ENCODE measurements at regions not wholly inside any gene's neighbourhood (a gene's known extent, or its start where the extent isn't known, plus 50 kb on each side); places are given as distances from the start of the nearest gene placed in this dataset.

DNA sequence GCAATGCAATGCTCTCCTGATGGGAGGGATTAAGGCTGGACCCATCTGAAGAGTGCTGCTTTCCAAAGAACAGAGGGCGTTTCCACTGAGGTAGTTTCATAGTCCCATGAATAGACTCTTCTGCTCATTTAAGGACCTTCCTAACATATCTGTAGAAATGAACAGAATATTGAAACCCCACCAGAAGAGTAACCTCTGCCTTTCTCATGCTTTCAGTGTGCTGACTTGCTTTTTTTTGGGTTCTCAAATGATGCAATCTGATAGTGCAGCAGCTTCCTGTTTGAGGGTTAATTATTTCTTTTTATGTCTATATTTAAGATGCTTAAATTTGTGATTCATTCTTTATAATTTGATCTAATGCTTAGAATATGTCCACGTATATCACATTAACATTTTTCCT lies 82.2 kb downstream of the GATA3 start:
- POLR2A ChIA-PET (ENCODE audit: unreplicated experiment), result no interaction called here
- Histone ChIP-seq H3K27me3 (ENCODE audit: control insufficient read depth, insufficient read depth, low read length) (no peaks in the 10 kb centered on the region), H2BK20ac (ENCODE audit: low read depth, low read length) (no peak overlapping the region), H4K91ac (ENCODE audit: insufficient read depth, low read depth, low read length) (no peak overlapping the region), H3K9ac (ENCODE audit: low read depth, low read length) (no peak overlapping the region), H4K20me1 (ENCODE audit: insufficient read depth, low read length) (no peaks in the 10 kb centered on the region), H2AK5ac (ENCODE audit: low read depth, low read length) (no peak overlapping the region), H2AFZ (replicated peaks; ENCODE audit: low read length, poor library complexity) (no peak overlapping the region), H3K14ac (replicated peaks; ENCODE audit: low read depth, low read length) (no peak overlapping the region), H3K9me3 (ENCODE audit: control insufficient read depth, insufficient read depth, low read length) (peaks cover 22% of the 10 kb centered on the region), H3K4me2 (ENCODE audit: low read depth, low read length) (no peak overlapping the region), H3K18ac (ENCODE audit: low read depth, low read length) (no peak overlapping the region), H2AK9ac (replicated peaks; ENCODE audit: low read depth, low read length, poor library complexity) (no peak overlapping the region), H3K27ac (ENCODE audit: insufficient read depth, low read length) (no peak overlapping the region), H4K8ac (ENCODE audit: low read depth in 2 of 2, low read length in 2 of 2) (no peak overlapping the region), H3K79me1 (ENCODE audit: low read depth in 1 of 2, low read length in 2 of 2) (no peaks in the 10 kb centered on the region), H3K56ac (ENCODE audit: extremely low read depth, insufficient read depth, low read length) (no peak overlapping the region), H3K36me3 (ENCODE audit: control insufficient read depth, insufficient read depth, low read length) (no peaks in the 10 kb centered on the region), H2BK15ac (ENCODE audit: low read depth, low read length) (no peak overlapping the region), H3K4me3 (ENCODE audit: insufficient read depth, low read depth, low read length) (no peak overlapping the region), H4K5ac (ENCODE audit: low read depth, low read length) (no peak overlapping the region), H3K4ac (ENCODE audit: low read depth, low read length) (no peak overlapping the region), H2BK120ac (ENCODE audit: low read depth, low read length) (no peak overlapping the region), H2BK5ac (ENCODE audit: low read depth, low read length, poor library complexity, severe bottlenecking) (no peak overlapping the region), H3K4me1 (ENCODE audit: control insufficient read depth, insufficient read depth, low read length) (no peaks in the 10 kb centered on the region), H3K9me1 (ENCODE audit: insufficient read depth, low read length) (no peaks in the 10 kb centered on the region), H3K23ac (ENCODE audit: low read depth, low read length) (no peak overlapping the region)
- dilution Hi-C loops (cut with HindIII; ENCODE audit: low sequenced_read_pairs, unreplicated experiment) (no loop called here), in situ Hi-C loops (cut with MboI; ENCODE audit: low sequenced_read_pairs) (no loop called here), intact Hi-C loops (cut with micrococcal nuclease) (no loop called here)
- no CpG with 5 or more reads among the region's 2 CpGs for WGBS, 2 experiments (ENCODE audit: extremely low coverage in 2 of 2, insufficient read length in 1 of 2)
- no peak for ATAC-seq (ENCODE audit: low read depth)
- no peak for DNase-seq
- BruUV-seq (replicated peaks), result no TSS peak
- TF ChIP-seq NFE2L2 (IDR thresholded peaks at IDR 0.05; ENCODE audit: low read depth, low read length), result no peak
- TF ChIP-seq, protein P1, sequence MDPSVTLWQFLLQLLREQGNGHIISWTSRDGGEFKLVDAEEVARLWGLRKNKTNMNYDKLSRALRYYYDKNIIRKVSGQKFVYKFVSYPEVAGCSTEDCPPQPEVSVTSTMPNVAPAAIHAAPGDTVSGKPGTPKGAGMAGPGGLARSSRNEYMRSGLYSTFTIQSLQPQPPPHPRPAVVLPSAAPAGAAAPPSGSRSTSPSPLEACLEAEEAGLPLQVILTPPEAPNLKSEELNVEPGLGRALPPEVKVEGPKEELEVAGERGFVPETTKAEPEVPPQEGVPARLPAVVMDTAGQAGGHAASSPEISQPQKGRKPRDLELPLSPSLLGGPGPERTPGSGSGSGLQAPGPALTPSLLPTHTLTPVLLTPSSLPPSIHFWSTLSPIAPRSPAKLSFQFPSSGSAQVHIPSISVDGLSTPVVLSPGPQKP (IDR thresholded peaks at IDR 0.05; ENCODE audit: borderline replicate concordance, low read depth, low read length), result no peak
- no peak for TF ChIP-seq MXI1 (IDR thresholded peaks at IDR 0.05; ENCODE audit: borderline replicate concordance, low read depth, low read length)
- CTCF ChIA-PET, result no interaction called here

Data from IMR-90 (cell line).